GM20000 (cell line): ENCODE measurements at regions not wholly inside any gene's neighbourhood (a gene's known extent, or its start where the extent isn't known, plus 50 kb on each side); places are given as distances from the start of the nearest gene placed in this dataset.

Experiments
- DNase-seq: peaks from one replicate; pipeline ENCODE4 v3.0.0; 2012; ENCODE audit warnings: low spot score
- CTCF ChIP-seq: IDR thresholded peaks from 2 replicates; pipeline ENCODE4 v1.5.1; 2012; ENCODE audit warnings: mild to moderate bottlenecking, control low read depth; ENCODE audit errors: extremely low read depth, missing control alignments

GRCh38 chr3:152157337-152157736, 111.4 kb upstream of the MBNL1 start:
- no peak for DNase-seq
- TF ChIP-seq CTCF = no peak

- no peak for TF ChIP-seq CTCF
- DNase-seq = no peak
Measured at GRCh38 chr3:152159328-152159727, 109.4 kb upstream of the MBNL1 start.

DNA sequence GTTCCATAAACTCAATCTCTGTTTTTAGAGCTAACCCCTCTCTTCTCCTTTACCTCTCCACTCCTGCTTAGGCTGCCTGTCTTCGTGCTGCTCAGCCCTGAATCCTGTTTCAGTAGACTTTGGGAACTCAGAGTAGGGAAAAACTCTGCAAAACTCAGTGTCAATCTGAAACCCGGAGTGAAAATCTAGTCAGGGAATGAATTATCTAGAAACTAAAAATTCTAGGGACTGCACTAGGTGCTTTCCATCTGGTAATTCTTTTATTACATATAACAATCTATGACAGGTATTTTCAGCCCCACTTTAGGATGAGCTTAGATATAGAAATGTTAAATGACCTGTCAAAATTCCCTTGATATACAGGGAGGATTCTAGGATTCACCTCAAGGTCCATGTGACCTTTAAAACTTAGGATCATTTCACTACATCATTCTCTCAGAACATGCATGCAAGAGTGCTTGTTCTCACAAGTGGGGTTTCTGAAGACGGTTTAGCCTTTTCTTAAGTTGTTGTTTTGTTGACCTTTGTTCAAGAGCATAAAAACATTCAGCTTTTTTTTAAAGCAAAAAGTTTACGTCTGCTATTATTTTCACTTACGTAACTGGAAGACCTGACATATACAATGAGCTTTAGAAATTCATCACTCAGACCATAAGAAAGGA, 108.2 kb upstream of the MBNL1 start:
- no peak for TF ChIP-seq CTCF
- DNase-seq = no peak

- DNase-seq = no peak
- no peak for TF ChIP-seq CTCF
Measured at GRCh38 chr3:152172460-152172859, 96.3 kb upstream of the MBNL1 start.

DNA sequence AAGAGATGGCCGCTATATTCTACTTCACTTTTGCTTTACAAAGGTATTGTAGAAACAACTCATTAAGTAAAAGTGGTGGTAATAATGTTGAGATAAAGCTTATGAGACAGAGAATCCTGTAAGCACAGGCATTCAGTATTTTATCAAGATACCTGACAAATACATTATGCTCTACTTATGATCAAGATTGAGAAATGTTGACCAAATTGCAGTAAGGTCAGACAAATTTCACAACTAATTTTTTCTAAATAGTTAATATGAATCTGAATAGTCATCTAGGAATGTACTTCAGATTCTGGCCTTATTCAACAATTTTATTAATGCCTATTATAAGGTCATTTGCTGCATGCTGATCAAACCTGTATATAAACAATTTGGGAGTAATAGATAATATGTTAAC, 95.1 kb upstream of the MBNL1 start:
- no peak for DNase-seq
- TF ChIP-seq CTCF = no peak

GRCh38 chr3:152174876-152175527, 93.7 kb upstream of the MBNL1 start:
- no peak for TF ChIP-seq CTCF
- DNase-seq = no peak

- no peak for TF ChIP-seq CTCF
- DNase-seq = no peak
Measured at GRCh38 chr3:152175528-152175889, 93.2 kb upstream of the MBNL1 start.
